Ovary (tissue), 3 donors: ENCODE measurements at regions not wholly inside any gene's neighbourhood (a gene's known extent, or its start where the extent isn't known, plus 50 kb on each side); places are given as distances from the start of the nearest gene placed in this dataset.

Experiments used
- CTCF ChIP-seq, 3 donors: fragments of 450-650 bp in 2 of 3; fragments of 200-600 bp in 1 of 3; IDR thresholded peaks; one replicate each; pipeline versions ENCODE4 v1.5.1 to v1.8.0; 2016 to 2022; ENCODE audit warnings: antibody characterized with exemption in 3 of 3, mild to moderate bottlenecking in 1 of 3
- EP300 ChIP-seq: sonication (generic); formaldehyde crosslinking; IDR thresholded peaks from one replicate; pipeline ENCODE4 v1.6.1; 2017; ENCODE audit warnings: antibody characterized with exemption
- POLR2A ChIP-seq: fragments of 450-650 bp; IDR thresholded peaks from one replicate; pipeline ENCODE4 v1.6.1; 2017; ENCODE audit warnings: antibody characterized with exemption, mild to moderate bottlenecking, moderate library complexity
- donor health status: DM: no; HTN: no; CAD: no.

DNA sequence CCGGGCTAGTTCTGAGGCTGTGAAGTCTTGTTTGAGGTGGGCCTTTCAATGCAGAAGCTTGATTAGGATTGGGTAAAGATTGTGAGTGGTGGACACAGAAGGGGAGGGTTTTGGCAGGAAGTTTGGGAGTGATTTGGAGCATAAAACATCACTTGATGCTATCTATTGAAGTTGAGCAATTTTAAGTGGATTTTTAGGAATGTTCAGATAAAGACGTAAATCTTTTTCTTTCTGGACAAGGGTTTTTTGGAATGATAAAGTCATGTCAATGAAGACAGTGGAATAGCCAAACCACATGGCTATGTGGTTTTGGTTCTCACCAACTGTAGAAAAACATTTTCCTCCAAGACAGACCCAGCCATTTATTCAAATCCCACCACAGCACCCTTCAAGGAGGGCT, 111.2 kb upstream of the SNX19 start:
- TF ChIP-seq CTCF (IDR thresholded peaks at IDR 0.05) (no peak), POLR2A (no peak), EP300 (no peak)
